Astrocyte of the spinal cord (primary cell): ENCODE measurements at regions not wholly inside any gene's neighbourhood (a gene's known extent, or its start where the extent isn't known, plus 50 kb on each side); places are given as distances from the start of the nearest gene placed in this dataset.

Source experiments
- DNase-seq: peaks from one replicate; pipeline ENCODE4 v3.0.0; 2011; ENCODE audit warnings: low read depth, low spot score
- H3K4me3 ChIP-seq: 2 replicates; pipeline ENCODE4 v1.5.1; 2011; ENCODE audit warnings: low read depth, mild to moderate bottlenecking, low read length, moderate library complexity
- in situ Hi-C: cut with HindIII; loops from 2 replicates; pipeline ENCODE4 v1.10.0; 2017; ENCODE audit warnings: low sequenced_read_pairs
- TF ChIP-seq, protein P1 (sequence below): IDR thresholded peaks from 2 replicates; pipeline ENCODE4 v1.5.1; 2012; ENCODE audit warnings: low read depth, mild to moderate bottlenecking, low read length, inconsistent platforms

DNA sequence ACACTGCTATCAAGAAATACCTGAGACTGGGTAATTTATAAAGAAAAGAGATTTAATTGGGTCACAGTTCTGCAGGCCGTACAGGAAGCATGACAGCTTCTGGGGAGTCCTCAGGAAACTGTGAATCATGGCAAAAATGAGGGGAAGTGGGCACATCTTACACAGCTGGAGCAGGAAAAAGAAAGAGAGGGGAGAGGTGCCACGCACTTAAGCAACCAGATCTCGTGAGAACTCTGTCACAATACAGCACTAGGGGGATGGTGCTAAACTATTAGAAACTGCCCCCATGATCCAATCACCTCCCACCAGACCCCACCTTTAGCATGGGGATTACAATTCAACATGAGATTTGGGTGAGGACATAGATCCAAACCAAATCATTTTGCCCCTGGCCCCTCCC, 105.5 kb upstream of the CPLX2 start:
- DNase-seq: no peak
- TF ChIP-seq, protein P1, sequence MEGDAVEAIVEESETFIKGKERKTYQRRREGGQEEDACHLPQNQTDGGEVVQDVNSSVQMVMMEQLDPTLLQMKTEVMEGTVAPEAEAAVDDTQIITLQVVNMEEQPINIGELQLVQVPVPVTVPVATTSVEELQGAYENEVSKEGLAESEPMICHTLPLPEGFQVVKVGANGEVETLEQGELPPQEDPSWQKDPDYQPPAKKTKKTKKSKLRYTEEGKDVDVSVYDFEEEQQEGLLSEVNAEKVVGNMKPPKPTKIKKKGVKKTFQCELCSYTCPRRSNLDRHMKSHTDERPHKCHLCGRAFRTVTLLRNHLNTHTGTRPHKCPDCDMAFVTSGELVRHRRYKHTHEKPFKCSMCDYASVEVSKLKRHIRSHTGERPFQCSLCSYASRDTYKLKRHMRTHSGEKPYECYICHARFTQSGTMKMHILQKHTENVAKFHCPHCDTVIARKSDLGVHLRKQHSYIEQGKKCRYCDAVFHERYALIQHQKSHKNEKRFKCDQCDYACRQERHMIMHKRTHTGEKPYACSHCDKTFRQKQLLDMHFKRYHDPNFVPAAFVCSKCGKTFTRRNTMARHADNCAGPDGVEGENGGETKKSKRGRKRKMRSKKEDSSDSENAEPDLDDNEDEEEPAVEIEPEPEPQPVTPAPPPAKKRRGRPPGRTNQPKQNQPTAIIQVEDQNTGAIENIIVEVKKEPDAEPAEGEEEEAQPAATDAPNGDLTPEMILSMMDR: no peak

DNA sequence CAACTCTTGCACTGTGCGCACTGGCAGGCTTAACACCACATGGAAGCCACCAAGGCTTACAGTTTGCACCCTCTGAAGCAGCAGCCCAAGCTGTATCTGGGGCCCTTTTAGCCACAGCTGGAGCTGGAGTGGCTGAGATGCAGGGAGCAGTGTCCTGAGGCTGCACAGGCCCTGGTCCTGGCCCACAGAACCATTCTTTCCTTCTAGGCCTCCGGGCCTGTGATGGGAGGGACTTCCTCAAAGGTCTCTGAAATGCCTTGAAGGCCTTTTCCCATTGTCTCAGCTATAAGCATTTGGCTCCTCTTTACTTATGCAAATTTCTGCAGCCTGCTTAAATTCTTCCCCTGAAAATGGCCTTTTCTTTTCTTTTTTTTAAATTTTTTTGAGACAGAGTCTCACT, 104.4 kb upstream of the CPLX2 start:
- DNase-seq: no peak
- in situ Hi-C loops: no loop called here
- TF ChIP-seq, protein P1: no peak
- no peak overlapping the region for H3K4me3 ChIP-seq

More for the DNA sequence above, 105.5 kb upstream of the CPLX2 start:
- H3K4me3 ChIP-seq: no peak overlapping the region
- in situ Hi-C loops: no loop called here

DNA sequence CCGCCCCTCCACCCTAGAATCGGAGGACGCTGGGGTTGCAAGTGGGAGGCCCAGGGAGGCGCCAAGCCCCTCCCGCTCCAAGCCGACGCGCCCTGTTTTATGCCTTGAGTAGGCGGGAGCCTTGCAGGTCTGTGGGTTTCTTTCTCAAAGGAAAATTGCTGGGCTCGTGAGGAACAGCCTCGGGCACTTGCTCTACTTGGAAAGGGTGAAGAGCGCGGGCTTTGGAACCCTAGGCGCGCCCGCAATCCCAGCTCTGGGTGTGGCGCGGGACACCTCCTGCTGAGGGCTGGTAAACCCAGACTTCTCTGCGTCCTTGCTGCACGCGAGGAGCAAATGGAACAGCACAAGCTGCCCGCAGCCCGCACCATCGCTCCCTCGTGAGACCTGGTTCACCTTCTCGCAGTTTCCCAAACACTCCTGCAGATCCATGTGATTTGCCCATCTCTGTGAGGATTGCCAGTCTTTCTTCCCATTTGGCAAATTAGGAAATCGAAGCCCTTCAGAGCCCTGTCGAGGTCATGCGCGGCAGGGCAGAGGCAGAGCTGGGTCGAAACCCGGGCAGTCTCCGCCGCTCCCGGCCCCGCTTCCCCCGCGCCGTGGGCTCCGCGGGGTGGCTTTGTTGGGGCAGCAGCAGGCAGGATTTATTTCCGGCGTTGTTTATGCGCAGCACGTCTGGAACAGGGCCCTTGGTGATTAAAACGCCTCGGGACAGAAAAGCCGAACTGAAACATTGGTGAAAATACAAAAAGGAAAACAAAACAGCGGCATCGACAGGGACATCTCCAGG, 98.4 kb upstream of the CPLX2 start:
- no peak for DNase-seq
- TF ChIP-seq, protein P1: no peak
- in situ Hi-C loops: no loop called here
- no peak overlapping the region for H3K4me3 ChIP-seq

DNA sequence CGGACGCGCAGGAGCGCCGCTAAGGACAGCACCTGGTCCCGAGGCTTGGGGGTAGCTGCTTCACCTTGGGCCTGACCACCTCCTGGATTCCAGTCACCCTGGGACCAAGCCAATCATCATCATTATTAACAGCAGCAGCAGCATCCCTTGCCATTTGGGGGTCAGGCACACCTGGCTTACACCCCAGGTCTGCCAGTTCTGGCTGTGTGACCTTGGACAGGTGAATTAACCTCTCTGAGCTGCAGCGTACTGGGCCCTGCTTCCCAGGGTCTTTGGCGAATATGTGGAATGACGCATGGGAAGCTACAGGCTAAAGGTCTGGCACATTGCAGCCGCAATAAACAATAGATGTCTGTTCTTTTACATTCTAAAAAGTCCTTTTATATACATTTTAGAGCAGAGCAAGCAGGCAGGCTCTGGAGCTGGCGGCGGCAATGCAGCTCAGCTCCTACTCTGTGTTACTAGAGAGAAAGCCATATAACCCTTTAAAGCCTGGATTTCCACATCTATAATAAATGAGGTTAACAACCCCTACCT, 97.8 kb upstream of the CPLX2 start:
- DNase-seq: no peak
- in situ Hi-C loops: no loop called here
- TF ChIP-seq, protein P1: no peak
- H3K4me3 ChIP-seq: no peak overlapping the region

DNA sequence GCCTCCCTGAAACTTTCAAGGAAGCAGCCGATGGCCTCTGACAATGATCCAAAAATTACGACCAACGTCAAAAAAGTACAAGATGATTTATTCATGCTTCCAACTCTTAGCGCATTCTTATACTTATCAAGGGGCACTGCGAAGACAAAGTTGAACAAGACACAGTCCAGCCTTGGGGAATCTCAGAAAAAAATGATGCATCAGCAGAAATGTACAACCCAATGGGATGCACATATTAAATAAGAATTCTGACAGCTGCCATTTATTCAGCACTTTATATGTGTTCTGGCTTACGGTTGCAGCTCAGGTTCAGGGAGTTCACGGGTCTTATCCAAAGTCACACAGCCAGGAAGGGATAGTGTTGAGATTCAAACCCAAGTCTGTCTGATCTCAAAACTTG, 96.0 kb upstream of the CPLX2 start:
- TF ChIP-seq, protein P1: no peak

DNA sequence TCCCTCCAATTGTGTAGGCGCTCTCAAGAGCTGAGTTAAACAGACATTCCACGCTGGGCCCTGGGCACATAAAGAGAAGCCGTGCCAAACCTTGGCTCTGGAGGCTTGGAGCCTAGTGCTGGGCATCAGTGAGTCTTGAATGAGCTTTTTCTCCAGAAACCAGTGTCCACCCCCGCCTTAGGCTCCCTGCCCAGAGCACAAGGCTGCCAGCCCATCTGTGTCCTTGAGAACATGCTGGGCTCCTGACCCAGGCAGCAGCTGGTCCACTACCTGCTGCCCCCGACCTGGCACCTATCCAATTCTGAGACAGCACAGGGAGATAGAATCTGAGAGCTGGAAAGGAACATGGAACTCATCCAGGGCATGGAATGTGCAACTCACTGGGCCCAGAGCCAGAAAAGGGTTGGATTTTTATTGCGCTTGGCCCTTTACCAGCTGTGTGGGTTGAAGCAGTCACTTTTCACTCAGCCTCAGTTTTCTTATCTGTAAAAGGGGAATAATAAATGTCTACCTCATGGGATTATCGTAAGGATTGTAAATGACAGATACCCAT, 92.4 kb upstream of the CPLX2 start:
- no peak overlapping the region for H3K4me3 ChIP-seq
- DNase-seq: no peak
- in situ Hi-C loops: no loop called here
- TF ChIP-seq, protein P1: no peak

More for the DNA sequence above, 96.0 kb upstream of the CPLX2 start:
- no peak overlapping the region for H3K4me3 ChIP-seq
- DNase-seq: no peak
- in situ Hi-C loops: no loop called here
